ENCODE measurements at regions not wholly inside any gene's neighbourhood (a gene's known extent, or its start where the extent isn't known, plus 50 kb on each side); places are given as distances from the start of the nearest gene placed in this dataset.

DNA sequence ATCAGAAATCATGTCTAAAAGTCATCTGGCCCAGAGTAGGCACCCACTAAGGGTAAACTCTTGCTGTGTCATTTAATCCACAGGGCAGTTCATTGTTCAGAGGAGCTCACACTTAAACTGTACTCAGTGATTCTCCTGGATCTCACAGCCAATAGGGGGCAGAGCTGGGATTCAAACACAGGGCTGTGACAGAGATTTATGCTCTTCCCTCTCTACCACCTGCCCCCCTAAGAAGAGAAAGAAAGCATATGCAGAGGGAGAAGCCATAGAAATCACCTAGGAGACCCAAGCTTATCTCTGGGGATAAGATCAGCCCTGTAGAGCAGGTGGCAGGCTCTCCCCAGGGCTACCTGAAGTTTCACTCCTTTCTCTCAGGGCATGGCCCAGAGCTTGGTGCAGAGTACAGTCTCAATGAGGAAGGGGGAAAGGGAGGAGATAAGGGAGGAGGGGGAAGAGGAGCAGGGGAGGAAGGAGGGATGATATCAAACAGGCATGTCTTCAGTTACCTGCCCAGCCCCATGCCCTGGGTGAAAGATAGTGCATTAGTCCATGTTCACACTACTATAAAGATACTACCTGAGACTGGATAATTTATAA lies 51.8 kb upstream of the ADPGK start:
- POLR2A ChIA-PET, result interaction anchor here (0.6 kb wide), 1 partner anchor 15 kb away, joined by 3 read pairs; no protein-coding TSS in a partner anchor
- no peak for TF ChIP-seq ZNF416 (CRISPR knock-in tag; IDR thresholded peaks at IDR 0.05)
- peak; percentile 81; the same call in 1 of the 2 replicates for TF ChIP-seq ZNF263 (CRISPR knock-in tag; IDR thresholded peaks at IDR 0.05; ENCODE audit: low read depth)
- TF ChIP-seq, protein P1, sequence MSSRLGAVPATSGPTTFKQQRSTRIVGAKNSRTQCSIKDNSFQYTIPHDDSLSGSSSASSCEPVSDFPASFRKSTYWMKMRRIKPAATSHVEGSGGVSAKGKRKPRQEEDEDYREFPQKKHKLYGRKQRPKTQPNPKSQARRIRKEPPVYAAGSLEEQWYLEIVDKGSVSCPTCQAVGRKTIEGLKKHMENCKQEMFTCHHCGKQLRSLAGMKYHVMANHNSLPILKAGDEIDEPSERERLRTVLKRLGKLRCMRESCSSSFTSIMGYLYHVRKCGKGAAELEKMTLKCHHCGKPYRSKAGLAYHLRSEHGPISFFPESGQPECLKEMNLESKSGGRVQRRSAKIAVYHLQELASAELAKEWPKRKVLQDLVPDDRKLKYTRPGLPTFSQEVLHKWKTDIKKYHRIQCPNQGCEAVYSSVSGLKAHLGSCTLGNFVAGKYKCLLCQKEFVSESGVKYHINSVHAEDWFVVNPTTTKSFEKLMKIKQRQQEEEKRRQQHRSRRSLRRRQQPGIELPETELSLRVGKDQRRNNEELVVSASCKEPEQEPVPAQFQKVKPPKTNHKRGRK (CRISPR knock-in tag; IDR thresholded peaks at IDR 0.05; ENCODE audit: borderline replicate concordance), result no peak
- TF ChIP-seq PREB (CRISPR knock-in tag; IDR thresholded peaks at IDR 0.05; ENCODE audit: borderline replicate concordance), result no peak
- TF ChIP-seq, protein P2, sequence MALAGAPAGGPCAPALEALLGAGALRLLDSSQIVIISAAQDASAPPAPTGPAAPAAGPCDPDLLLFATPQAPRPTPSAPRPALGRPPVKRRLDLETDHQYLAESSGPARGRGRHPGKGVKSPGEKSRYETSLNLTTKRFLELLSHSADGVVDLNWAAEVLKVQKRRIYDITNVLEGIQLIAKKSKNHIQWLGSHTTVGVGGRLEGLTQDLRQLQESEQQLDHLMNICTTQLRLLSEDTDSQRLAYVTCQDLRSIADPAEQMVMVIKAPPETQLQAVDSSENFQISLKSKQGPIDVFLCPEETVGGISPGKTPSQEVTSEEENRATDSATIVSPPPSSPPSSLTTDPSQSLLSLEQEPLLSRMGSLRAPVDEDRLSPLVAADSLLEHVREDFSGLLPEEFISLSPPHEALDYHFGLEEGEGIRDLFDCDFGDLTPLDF (CRISPR knock-in tag; IDR thresholded peaks at IDR 0.05), result no peak
- TF ChIP-seq ETV6 (CRISPR knock-in tag; IDR thresholded peaks at IDR 0.05), result no peak
- TF ChIP-seq ZNF138 (CRISPR knock-in tag; conservative IDR thresholded peaks at IDR 0.05), result no peak
- no peak for TF ChIP-seq NFE2L1 (CRISPR knock-in tag; IDR thresholded peaks at IDR 0.05)
- no peaks in the 10 kb centered on the region for H3K36me3 Mint-ChIP-seq
- no peak overlapping the region for H3K27ac Mint-ChIP-seq
- peak; percentile 98 for ATAC-seq
- no peaks in the 10 kb centered on the region for H3K27me3 Mint-ChIP-seq (ENCODE audit: low read depth)
- CTCF ChIA-PET, result interaction anchor here (0.6 to 1.9 kb wide), 38 partner anchors 9 to 438 kb away, joined by 3 to 23 read pairs (median 4); partner anchors contain the start of gene NEO1
- H3K4me3 Mint-ChIP-seq, result no peak overlapping the region
- peak; percentile 50 for DNase-seq (ENCODE audit: low spot score)
- H3K9me3 Mint-ChIP-seq, result no peaks in the 10 kb centered on the region
- H3K4me1 Mint-ChIP-seq, result peaks cover 13% of the 10 kb centered on the region

GRCh38 chr15:72833561-72833960 lies 50.0 kb upstream of the ADPGK start:
- Mint-ChIP-seq H3K4me1 (peaks cover 13% of the 10 kb centered on the region), H3K9me3 (no peaks in the 10 kb centered on the region), H3K27me3 (ENCODE audit: low read depth) (no peaks in the 10 kb centered on the region), H3K27ac (no peak overlapping the region), H3K36me3 (no peaks in the 10 kb centered on the region), H3K4me3 (no peak overlapping the region)
- ChIA-PET CTCF (interaction anchor here (1.5 kb wide), 1 partner anchor 36 kb away, joined by 3 read pairs; no protein-coding TSS in a partner anchor), POLR2A (no interaction called here)
- no peak for DNase-seq (ENCODE audit: low spot score)
- ATAC-seq, result no peak
- no peak for TF ChIP-seq ZNF121 (CRISPR knock-in tag; IDR thresholded peaks at IDR 0.05)
- TF ChIP-seq ZNF317 (CRISPR knock-in tag; IDR thresholded peaks at IDR 0.05; ENCODE audit: borderline replicate concordance, low read depth), result no peak
- TF ChIP-seq, protein P3, sequence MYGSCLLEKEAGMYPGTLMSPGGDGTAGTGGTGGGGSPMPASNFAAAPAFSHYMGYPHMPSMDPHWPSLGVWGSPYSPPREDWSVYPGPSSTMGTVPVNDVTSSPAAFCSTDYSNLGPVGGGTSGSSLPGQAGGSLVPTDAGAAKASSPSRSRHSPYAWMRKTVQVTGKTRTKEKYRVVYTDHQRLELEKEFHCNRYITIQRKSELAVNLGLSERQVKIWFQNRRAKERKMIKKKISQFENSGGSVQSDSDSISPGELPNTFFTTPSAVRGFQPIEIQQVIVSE (CRISPR knock-in tag; IDR thresholded peaks at IDR 0.05; ENCODE audit: borderline replicate concordance), result no peak
- TF ChIP-seq ZNF219 (CRISPR knock-in tag; IDR thresholded peaks at IDR 0.05; ENCODE audit: borderline replicate concordance), result no peak
- TF ChIP-seq NFYB (CRISPR knock-in tag; conservative IDR thresholded peaks at IDR 0.05; ENCODE audit: low read depth), result no peak
- TF ChIP-seq TCF7 (CRISPR knock-in tag; IDR thresholded peaks at IDR 0.05; ENCODE audit: low read depth), result no peak
- TF ChIP-seq NR3C1 (CRISPR knock-in tag; conservative IDR thresholded peaks at IDR 0.05; ENCODE audit: low read depth), result no peak
- no peak for TF ChIP-seq FOXK1 (CRISPR knock-in tag; IDR thresholded peaks at IDR 0.05)
- TF ChIP-seq TP53 (CRISPR knock-in tag; IDR thresholded peaks at IDR 0.05), result no peak
- no peak for TF ChIP-seq FOXJ3 (CRISPR knock-in tag; IDR thresholded peaks at IDR 0.05; ENCODE audit: borderline replicate concordance)
- no peak for TF ChIP-seq KAT7 (CRISPR knock-in tag; IDR thresholded peaks at IDR 0.05; ENCODE audit: borderline replicate concordance)
- no peak for TF ChIP-seq AR (CRISPR knock-in tag; IDR thresholded peaks at IDR 0.05)
- no peak for TF ChIP-seq ELF4 (CRISPR knock-in tag; IDR thresholded peaks at IDR 0.05; ENCODE audit: low read depth)
- TF ChIP-seq, protein P4, sequence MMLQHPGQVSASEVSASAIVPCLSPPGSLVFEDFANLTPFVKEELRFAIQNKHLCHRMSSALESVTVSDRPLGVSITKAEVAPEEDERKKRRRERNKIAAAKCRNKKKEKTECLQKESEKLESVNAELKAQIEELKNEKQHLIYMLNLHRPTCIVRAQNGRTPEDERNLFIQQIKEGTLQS (CRISPR knock-in tag; conservative IDR thresholded peaks at IDR 0.05), result no peak
- TF ChIP-seq HMGXB4 (CRISPR knock-in tag; IDR thresholded peaks at IDR 0.05), result no peak
- no peak for TF ChIP-seq ATF1 (CRISPR knock-in tag; IDR thresholded peaks at IDR 0.05)
